ENCODE measurements at regions not wholly inside any gene's neighbourhood (a gene's known extent, or its start where the extent isn't known, plus 50 kb on each side); places are given as distances from the start of the nearest gene placed in this dataset.

DNA sequence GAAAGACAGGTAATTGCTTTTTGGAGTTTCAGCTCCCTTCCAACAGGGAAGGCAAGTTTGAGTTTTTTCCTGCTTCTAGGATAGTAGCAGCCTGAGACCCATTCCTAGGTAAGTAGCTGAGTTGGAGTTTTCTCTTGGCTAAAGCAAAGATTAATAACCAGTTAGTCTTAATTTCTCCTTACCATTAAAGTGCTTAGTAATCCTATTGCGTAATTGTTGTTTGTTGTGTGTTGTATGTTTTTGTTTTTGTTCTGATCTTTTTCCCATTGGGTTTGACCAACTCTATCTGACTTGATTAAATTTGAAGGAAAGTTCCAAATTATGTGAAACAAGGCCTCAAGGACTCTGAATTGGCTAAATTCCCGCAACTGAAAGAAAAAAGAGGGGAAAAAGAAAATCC, 83.5 kb downstream of the TBX22 start:
- no peaks in the 10 kb centered on the region for H3K4me1 Mint-ChIP-seq
- H3K4me3 Mint-ChIP-seq: no peak overlapping the region
- peaks cover 0 to 7% of the 10 kb centered on the region in 2 donors for H3K9me3 Mint-ChIP-seq
- H3K27me3 Mint-ChIP-seq: no peaks in the 10 kb centered on the region
- DNase-seq (no peak), ATAC-seq (replicated peaks) (no peak)
- no peaks in the 10 kb centered on the region for H3K36me3 Mint-ChIP-seq
- H3K27ac Mint-ChIP-seq: no peak overlapping the region

- DNase-seq (no peak), ATAC-seq (replicated peaks) (no peak)
- peaks cover under 1 to 2% of the 10 kb centered on the region in 2 donors for H3K9me3 Mint-ChIP-seq
- H3K4me3 Mint-ChIP-seq: no peak overlapping the region
- no peaks in the 10 kb centered on the region for H3K36me3 Mint-ChIP-seq
- H3K4me1 Mint-ChIP-seq: no peaks in the 10 kb centered on the region
- H3K27ac Mint-ChIP-seq: no peak overlapping the region
- no peaks in the 10 kb centered on the region for H3K27me3 Mint-ChIP-seq
These were observed 105.8 kb downstream of the TBX22 start for GRCh38 chrX:80120335-80120734.

- H3K27me3 Mint-ChIP-seq: no peaks in the 10 kb centered on the region
- no peak for ATAC-seq (replicated peaks)
- H3K9me3 Mint-ChIP-seq: peaks cover 0 to 5% of the 10 kb centered on the region in 2 donors
- no peak for DNase-seq
- no peaks in the 10 kb centered on the region for H3K4me1 Mint-ChIP-seq
- H3K36me3 Mint-ChIP-seq: no peaks in the 10 kb centered on the region
- no peak overlapping the region for H3K27ac Mint-ChIP-seq
- H3K4me3 Mint-ChIP-seq: no peak overlapping the region
These were observed 124.4 kb downstream of the TBX22 start for GRCh38 chrX:80138938-80139337.

GRCh38 chrX:80139564-80139963, 125.0 kb downstream of the TBX22 start:
- Mint-ChIP-seq H3K27me3 (no peaks in the 10 kb centered on the region), H3K4me3 (no peak overlapping the region), H3K36me3 (no peaks in the 10 kb centered on the region), H3K27ac (no peak overlapping the region), H3K9me3 (peaks cover 0 to 4% of the 10 kb centered on the region in 2 donors), H3K4me1 (no peaks in the 10 kb centered on the region)
- no peak for ATAC-seq (replicated peaks)
- no peak for DNase-seq

GRCh38 chrX:80170581-80170980, 156.0 kb downstream of the TBX22 start:
- no peak overlapping the region for H3K27ac Mint-ChIP-seq
- no peaks in the 10 kb centered on the region for H3K36me3 Mint-ChIP-seq
- H3K4me3 Mint-ChIP-seq: no peak overlapping the region
- no peaks in the 10 kb centered on the region for H3K27me3 Mint-ChIP-seq
- ATAC-seq (replicated peaks) (no peak), DNase-seq (no peak)
- H3K4me1 Mint-ChIP-seq: no peaks in the 10 kb centered on the region
- peaks cover 8 to 13% of the 10 kb centered on the region in 2 donors for H3K9me3 Mint-ChIP-seq

- Mint-ChIP-seq H3K27ac (no peak overlapping the region), H3K4me1 (no peaks in the 10 kb centered on the region), H3K27me3 (no peaks in the 10 kb centered on the region), H3K36me3 (no peaks in the 10 kb centered on the region), H3K9me3 (peaks cover 0 to 6% of the 10 kb centered on the region in 2 donors), H3K4me3 (no peak overlapping the region)
- DNase-seq (no peak), ATAC-seq (replicated peaks) (no peak)
These were observed 158.7 kb downstream of the TBX22 start for GRCh38 chrX:80173261-80173660.

DNA sequence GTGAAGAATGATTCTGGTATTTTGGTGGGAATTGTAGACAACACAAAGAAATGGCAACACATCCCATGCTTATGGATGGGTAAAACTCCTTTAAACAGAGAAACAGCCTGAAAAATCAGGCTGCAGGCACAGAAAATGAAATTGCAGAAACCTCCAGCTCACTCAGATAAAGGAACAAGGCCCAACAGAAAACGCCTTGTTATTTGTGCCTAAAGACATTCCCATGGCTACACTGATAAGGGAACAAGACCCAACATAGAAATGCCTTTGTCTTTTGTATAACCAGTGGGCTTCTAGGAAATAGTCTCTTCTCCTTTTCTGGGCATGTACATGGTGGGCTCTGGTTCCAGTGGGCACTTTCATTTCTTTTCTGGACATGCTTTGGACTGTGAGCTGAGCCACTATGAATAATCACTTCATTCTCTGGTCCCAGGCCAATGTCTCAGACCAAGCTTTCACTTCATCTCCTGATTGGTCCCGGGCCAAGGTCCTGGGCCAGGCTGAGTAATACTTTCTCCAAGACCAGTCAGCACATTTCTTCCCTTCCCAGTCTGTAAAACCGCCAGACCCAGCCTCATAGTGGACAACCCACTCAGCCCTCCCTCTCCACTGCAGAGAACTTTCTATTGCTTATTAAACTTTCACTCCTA, 160.5 kb downstream of the TBX22 start:
- ATAC-seq (replicated peaks): no peak
- no peaks in the 10 kb centered on the region for H3K27me3 Mint-ChIP-seq
- H3K4me3 Mint-ChIP-seq: no peak overlapping the region
- no peak overlapping the region for H3K27ac Mint-ChIP-seq
- peaks cover 0 to 8% of the 10 kb centered on the region in 2 donors for H3K9me3 Mint-ChIP-seq
- no peaks in the 10 kb centered on the region for H3K4me1 Mint-ChIP-seq
- H3K36me3 Mint-ChIP-seq: no peaks in the 10 kb centered on the region
- DNase-seq: no peak

DNA sequence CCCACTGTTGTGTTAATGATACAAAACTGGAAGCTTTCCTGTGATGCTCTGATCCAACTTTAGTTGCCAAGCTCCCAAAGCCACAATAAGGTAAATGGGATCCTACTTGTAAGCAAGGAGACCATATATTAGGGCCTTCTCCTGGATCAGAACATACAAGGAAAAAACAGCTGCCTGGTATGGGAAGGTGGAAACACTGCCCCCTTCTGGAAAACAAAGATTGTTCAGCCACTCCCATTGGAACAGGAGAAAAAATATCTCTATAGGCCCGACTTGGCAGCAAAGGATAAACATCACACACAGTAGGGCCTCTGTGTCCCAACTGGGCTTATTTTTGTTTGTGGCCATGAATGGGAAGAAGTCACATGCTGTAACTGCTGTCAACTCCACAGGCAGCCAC, 166.5 kb downstream of the TBX22 start:
- H3K9me3 Mint-ChIP-seq: peaks cover 0 to 5% of the 10 kb centered on the region in 2 donors

GRCh38 chrX:80184854-80185253, 170.3 kb downstream of the TBX22 start:
- Mint-ChIP-seq H3K9me3 (peaks cover 4 to 7% of the 10 kb centered on the region in 2 donors), H3K4me3 (no peak overlapping the region), H3K27ac (no peak overlapping the region), H3K4me1 (no peaks in the 10 kb centered on the region), H3K27me3 (no peaks in the 10 kb centered on the region), H3K36me3 (no peaks in the 10 kb centered on the region)
- DNase-seq: no peak
- ATAC-seq (replicated peaks): no peak

More for the DNA sequence above, 166.5 kb downstream of the TBX22 start:
- ATAC-seq (replicated peaks) (no peak), DNase-seq (no peak)
- Mint-ChIP-seq H3K27me3 (no peaks in the 10 kb centered on the region), H3K36me3 (no peaks in the 10 kb centered on the region), H3K27ac (no peak overlapping the region), H3K4me1 (no peaks in the 10 kb centered on the region), H3K4me3 (no peak overlapping the region)

- H3K4me1 Mint-ChIP-seq: no peaks in the 10 kb centered on the region
- ATAC-seq (replicated peaks): no peak
- H3K4me3 Mint-ChIP-seq: no peak overlapping the region
- no peak for DNase-seq
- no peaks in the 10 kb centered on the region for H3K36me3 Mint-ChIP-seq
- no peaks in the 10 kb centered on the region for H3K9me3 Mint-ChIP-seq
- H3K27ac Mint-ChIP-seq: no peak overlapping the region
- no peaks in the 10 kb centered on the region for H3K27me3 Mint-ChIP-seq
These were observed 192.1 kb downstream of the TBX22 start for GRCh38 chrX:80206647-80207046.

DNA sequence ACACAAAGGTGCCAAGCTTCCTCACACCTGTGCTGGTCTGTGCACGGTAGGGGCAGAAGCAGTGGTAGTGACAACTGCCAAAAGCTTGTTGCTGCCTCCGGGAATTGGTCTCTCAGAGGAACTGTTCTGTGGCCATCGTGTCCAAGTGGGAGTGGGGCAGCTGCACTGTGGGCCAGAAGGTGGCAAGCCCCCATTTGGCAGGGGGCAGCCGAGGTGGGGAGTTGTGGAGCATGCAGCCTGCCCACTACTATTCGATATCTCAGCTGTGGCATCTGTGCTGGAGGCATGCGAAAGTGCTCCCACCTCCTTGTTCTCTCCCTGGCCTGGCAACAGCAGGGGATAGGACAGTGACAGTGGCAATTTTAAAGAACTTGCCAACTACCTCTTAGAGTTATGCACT, 192.8 kb downstream of the TBX22 start:
- no peaks in the 10 kb centered on the region for H3K36me3 Mint-ChIP-seq
- no peak for DNase-seq
- ATAC-seq (replicated peaks): no peak
- H3K4me3 Mint-ChIP-seq: no peak overlapping the region
- H3K27me3 Mint-ChIP-seq: no peaks in the 10 kb centered on the region
- H3K27ac Mint-ChIP-seq: peak overlapping the region; percentile 45
- H3K9me3 Mint-ChIP-seq: no peaks in the 10 kb centered on the region
- H3K4me1 Mint-ChIP-seq: no peaks in the 10 kb centered on the region

DNA sequence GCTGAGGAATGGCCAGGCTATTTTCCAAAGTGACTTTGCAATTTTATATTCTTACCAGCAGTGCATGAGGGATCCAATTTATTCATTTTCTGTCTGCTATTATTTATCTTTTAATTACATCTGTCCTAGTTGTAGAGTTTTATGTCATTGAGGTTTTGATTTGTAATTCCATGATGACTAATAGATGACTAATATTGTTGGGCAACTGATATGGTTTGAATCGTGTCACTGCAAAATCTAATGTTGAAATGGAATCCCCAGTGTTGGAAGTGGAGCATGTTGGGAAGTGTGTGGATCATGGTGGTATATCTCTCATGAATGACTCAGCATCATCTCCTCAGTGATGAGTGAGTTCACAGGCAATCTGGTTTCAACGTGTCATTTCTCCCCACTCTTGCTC, 201.5 kb downstream of the TBX22 start:
- ATAC-seq (replicated peaks) (no peak), DNase-seq (no peak)
- H3K4me3 Mint-ChIP-seq: no peak overlapping the region
- no peak overlapping the region for H3K27ac Mint-ChIP-seq
- H3K4me1 Mint-ChIP-seq: no peaks in the 10 kb centered on the region
- H3K9me3 Mint-ChIP-seq: peaks cover 9 to 32% of the 10 kb centered on the region in 2 donors
- H3K27me3 Mint-ChIP-seq: no peaks in the 10 kb centered on the region
- H3K36me3 Mint-ChIP-seq: no peaks in the 10 kb centered on the region

GRCh38 chrX:80223982-80224579, 196.2 kb upstream of the TENT5D start:
- DNase-seq (no peak), ATAC-seq (replicated peaks) (no peak)
- Mint-ChIP-seq H3K27ac (no peak overlapping the region), H3K4me3 (no peak overlapping the region), H3K27me3 (no peaks in the 10 kb centered on the region), H3K9me3 (peaks cover 6 to 25% of the 10 kb centered on the region in 2 donors), H3K36me3 (no peaks in the 10 kb centered on the region), H3K4me1 (no peaks in the 10 kb centered on the region)

DNA sequence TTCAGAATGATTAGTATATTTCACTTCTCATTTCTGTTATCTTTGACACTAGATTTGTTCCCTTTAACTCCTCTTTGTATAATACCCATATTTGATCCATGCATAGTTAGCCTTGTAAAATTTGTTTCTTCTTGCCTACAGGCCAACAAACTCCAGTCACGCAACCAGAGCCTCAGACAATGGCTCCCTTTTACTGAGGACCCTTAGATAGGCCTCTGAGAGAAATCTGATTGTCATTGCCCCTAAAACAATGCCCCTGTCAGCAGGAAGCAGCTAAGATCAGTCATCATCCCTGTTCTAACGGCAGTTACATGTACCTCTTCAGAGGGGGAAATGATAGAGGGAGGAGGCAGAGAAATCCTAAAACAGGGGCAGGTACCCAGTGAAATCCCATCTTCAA, 190.6 kb upstream of the TENT5D start:
- peaks cover 0 to 2% of the 10 kb centered on the region in 2 donors for H3K9me3 Mint-ChIP-seq
- H3K36me3 Mint-ChIP-seq: no peaks in the 10 kb centered on the region
- DNase-seq: no peak
- no peaks in the 10 kb centered on the region for H3K4me1 Mint-ChIP-seq
- no peak overlapping the region for H3K4me3 Mint-ChIP-seq
- H3K27ac Mint-ChIP-seq: no peak overlapping the region
- no peak for ATAC-seq (replicated peaks)
- no peaks in the 10 kb centered on the region for H3K27me3 Mint-ChIP-seq

- H3K4me3 Mint-ChIP-seq: no peak overlapping the region
- no peak overlapping the region for H3K27ac Mint-ChIP-seq
- peaks cover 0 to 6% of the 10 kb centered on the region in 2 donors for H3K27me3 Mint-ChIP-seq
- H3K9me3 Mint-ChIP-seq: peaks cover 0 to 3% of the 10 kb centered on the region in 2 donors
- DNase-seq (no peak), ATAC-seq (replicated peaks) (no peak)
- H3K4me1 Mint-ChIP-seq: no peaks in the 10 kb centered on the region
- no peaks in the 10 kb centered on the region for H3K36me3 Mint-ChIP-seq
These were observed 183.2 kb upstream of the TENT5D start for GRCh38 chrX:80237072-80237471.
